ENCODE measurements at regions not wholly inside any gene's neighbourhood (a gene's known extent, or its start where the extent isn't known, plus 50 kb on each side); places are given as distances from the start of the nearest gene placed in this dataset.

GRCh38 chr3:102909904-102910303 is 475.1 kb downstream of the ZPLD1 start:
- Histone ChIP-seq H3K9ac (replicated peaks in 1 of 4; ENCODE audit: extremely low read depth in 1 of 4, low read depth in 3 of 4, low read length in 3 of 4) (no peak overlapping the region), H3K4me2 (ENCODE audit: insufficient read depth in 1 of 2, low read depth in 2 of 2, low read length in 2 of 2) (no peak overlapping the region), H3K4me3 (ENCODE audit: extremely low read depth in 1 of 4, insufficient read depth in 2 of 4, low read depth in 3 of 4, low read length in 4 of 4) (no peak overlapping the region), H4K91ac (replicated peaks; ENCODE audit: insufficient read length, low read length) (no peak overlapping the region), H4K8ac (ENCODE audit: extremely low read depth, insufficient read depth, low read length) (no peak overlapping the region), H2AK5ac (ENCODE audit: low read depth, low read length) (no peak overlapping the region), H3K79me2 (ENCODE audit: control insufficient read depth in 1 of 2, insufficient read depth in 2 of 2, low read length in 2 of 2) (no peaks in the 10 kb centered on the region), H3K4ac (replicated peaks; ENCODE audit: insufficient read length, low read depth, low read length) (no peak overlapping the region), H3K23me2 (ENCODE audit: low read depth, low read length) (no peaks in the 10 kb centered on the region), H3K79me1 (ENCODE audit: low read depth, low read length) (no peaks in the 10 kb centered on the region), H3K4me1 (replicated peaks in 1 of 4; ENCODE audit: control insufficient read depth in 3 of 4, insufficient read depth in 4 of 4, low read length in 3 of 4) (no peaks in the 10 kb centered on the region), H3K14ac (ENCODE audit: insufficient read length) (no peak overlapping the region), H2BK120ac (replicated peaks; ENCODE audit: low read depth, low read length) (no peak overlapping the region), H2BK20ac (ENCODE audit: low read length) (no peak overlapping the region), H3K27ac (ENCODE audit: low read depth, low read length) (no peak overlapping the region), H3K9me3 (ENCODE audit: insufficient read depth in 2 of 2, low read depth in 1 of 2, low read length in 1 of 2) (no peaks in the 10 kb centered on the region), H3K56ac (replicated peaks; ENCODE audit: insufficient read length, low read depth, low read length) (no peak overlapping the region), H2BK15ac (ENCODE audit: low read length) (no peak overlapping the region), H2BK12ac (ENCODE audit: low read depth, low read length) (no peak overlapping the region), H2AFZ (ENCODE audit: low read length) (no peak overlapping the region), H2BK5ac (ENCODE audit: low read depth, low read length) (no peak overlapping the region), H4K20me1 (replicated peaks in 1 of 2; ENCODE audit: control insufficient read depth in 1 of 2, insufficient read depth in 2 of 2, low read length in 2 of 2) (no peaks in the 10 kb centered on the region), H3K36me3 (ENCODE audit: control insufficient read depth in 2 of 4, insufficient read depth in 4 of 4, low read length in 3 of 4) (no peaks in the 10 kb centered on the region), H3K27me3 (replicated peaks in 1 of 4; ENCODE audit: control insufficient read depth in 3 of 4, extremely low read depth in 1 of 4, insufficient read depth in 3 of 4, low read length in 3 of 4) (no peaks in the 10 kb centered on the region), H3K18ac (ENCODE audit: extremely low read depth, low read length) (no peak overlapping the region), H3K23ac (ENCODE audit: insufficient read length) (no peak overlapping the region), H4K5ac (ENCODE audit: insufficient read length, low read depth, low read length) (no peak overlapping the region)
- DNase-seq (ENCODE audit: low read depth in 1 of 2, low spot score in 2 of 2) (no peak), FAIRE-seq (no peak)
- ChIA-PET POLR2A (ENCODE audit: partially characterized antibody) (no interaction called here), CTCF (ENCODE audit: partially characterized antibody) (no interaction called here)
- WGBS, 2 experiments (ENCODE audit: extremely low coverage in 1 of 2, insufficient coverage in 1 of 2, insufficient read length in 1 of 2, insufficient replicate concordance in 2 of 2, low coverage in 1 of 2, low lambda C conversion rate in 2 of 2, missing lambda C conversion rate in 1 of 2): 67% methylated on average over 1 of the region's 1 CpG; no CpG with 5 or more reads in 1 of the 2 experiments
- no peak for TF ChIP-seq KDM5A (IDR thresholded peaks at IDR 0.05; ENCODE audit: low read length)
- no peak for TF ChIP-seq GTF2F1 (IDR thresholded peaks at IDR 0.05; ENCODE audit: borderline replicate concordance, low read depth, low read length)
- no peak for TF ChIP-seq RFX5 (IDR thresholded peaks at IDR 0.05; ENCODE audit: borderline replicate concordance, low read depth, low read length)
- TF ChIP-seq MAFK (IDR thresholded peaks at IDR 0.05; ENCODE audit: low read depth, low read length): no peak
- TF ChIP-seq SP4 (IDR thresholded peaks at IDR 0.05; ENCODE audit: low read length): no peak
- no peak for TF ChIP-seq POLR2A (IDR thresholded peaks at IDR 0.05; ENCODE audit: control extremely low read depth in 1 of 2, low read depth in 2 of 2, low read length in 2 of 2)
- TF ChIP-seq ASH2L (IDR thresholded peaks at IDR 0.05; ENCODE audit: low read length): no peak
- TF ChIP-seq ATF2 (IDR thresholded peaks at IDR 0.05; ENCODE audit: low read length): no peak
- no peak for TF ChIP-seq PHF8 (conservative IDR thresholded peaks at IDR 0.05; ENCODE audit: low read depth, low read length)
- TF ChIP-seq JUN (IDR thresholded peaks at IDR 0.05; ENCODE audit: low read depth, low read length): no peak
- no peak for TF ChIP-seq CHD1 (IDR thresholded peaks at IDR 0.05; ENCODE audit: low read depth, low read length)
- TF ChIP-seq NRF1 (IDR thresholded peaks at IDR 0.05; ENCODE audit: low read depth, low read length): no peak
- TF ChIP-seq MAX (IDR thresholded peaks at IDR 0.05): no peak
- TF ChIP-seq SP1 (IDR thresholded peaks at IDR 0.05; ENCODE audit: low read depth, low read length): no peak
- no peak for TF ChIP-seq BCL11A (IDR thresholded peaks at IDR 0.05; ENCODE audit: low read depth in 2 of 2, low read length in 2 of 2)
